ENCODE measurements at regions not wholly inside any gene's neighbourhood (a gene's known extent, or its start where the extent isn't known, plus 50 kb on each side); places are given as distances from the start of the nearest gene placed in this dataset.

GRCh38 chr15:95352631-95353187 lies 977.8 kb upstream of the NR2F2 start:
- no peak overlapping the region for H3K4me3 ChIP-seq (ENCODE audit: low read depth, low read length, poor library complexity, severe bottlenecking)
- H3K4me2 ChIP-seq (ENCODE audit: low read length) = no peak overlapping the region
- no peaks in the 10 kb centered on the region for H3K36me3 ChIP-seq (ENCODE audit: insufficient read depth, low read length)
- H3K27me3 ChIP-seq (ENCODE audit: insufficient read depth, low read length) = no peaks in the 10 kb centered on the region
- H3K27ac ChIP-seq (ENCODE audit: low read depth, low read length, poor library complexity, severe bottlenecking) = no peak overlapping the region
- no peaks in the 10 kb centered on the region for H3K79me2 ChIP-seq (ENCODE audit: insufficient read depth, low read length)
- no peak overlapping the region for H2AFZ ChIP-seq (ENCODE audit: low read length)
- no peaks in the 10 kb centered on the region for H4K20me1 ChIP-seq (ENCODE audit: insufficient read depth, low read length)
- no peaks in the 10 kb centered on the region for H3K4me1 ChIP-seq (ENCODE audit: insufficient read depth, low read length, severe bottlenecking)
- no peak overlapping the region for H3K9ac ChIP-seq (ENCODE audit: low read length)
- TF ChIP-seq CTCF (IDR thresholded peaks at IDR 0.05; ENCODE audit: low read length) = no peak
- no peak for TF ChIP-seq EZH2 (IDR thresholded peaks at IDR 0.05; ENCODE audit: borderline replicate concordance, low read length)
- no peaks in the 10 kb centered on the region for H3F3A ChIP-seq (ENCODE audit: insufficient read depth, low read length)
- H3K9me2 ChIP-seq (ENCODE audit: low read depth, low read length) = no peaks in the 10 kb centered on the region
- no peaks in the 10 kb centered on the region for H3K9me3 ChIP-seq (ENCODE audit: low read length)

GRCh38 chr15:95353512-95353911 lies 977.0 kb upstream of the NR2F2 start:
- no peak for TF ChIP-seq EZH2 (IDR thresholded peaks at IDR 0.05; ENCODE audit: borderline replicate concordance, low read length)
- no peak for TF ChIP-seq CTCF (IDR thresholded peaks at IDR 0.05; ENCODE audit: low read length)
- H3K27me3 ChIP-seq (ENCODE audit: insufficient read depth, low read length) = no peaks in the 10 kb centered on the region
- H3K9me2 ChIP-seq (ENCODE audit: low read depth, low read length) = no peaks in the 10 kb centered on the region
- H3K9me3 ChIP-seq (ENCODE audit: low read length) = no peaks in the 10 kb centered on the region
- no peaks in the 10 kb centered on the region for H4K20me1 ChIP-seq (ENCODE audit: insufficient read depth, low read length)
- H2AFZ ChIP-seq (ENCODE audit: low read length) = no peak overlapping the region
- no peaks in the 10 kb centered on the region for H3K4me1 ChIP-seq (ENCODE audit: insufficient read depth, low read length, severe bottlenecking)
- H3K27ac ChIP-seq (ENCODE audit: low read depth, low read length, poor library complexity, severe bottlenecking) = no peak overlapping the region
- no peak overlapping the region for H3K9ac ChIP-seq (ENCODE audit: low read length)
- H3F3A ChIP-seq (ENCODE audit: insufficient read depth, low read length) = no peaks in the 10 kb centered on the region
- no peaks in the 10 kb centered on the region for H3K79me2 ChIP-seq (ENCODE audit: insufficient read depth, low read length)
- no peaks in the 10 kb centered on the region for H3K36me3 ChIP-seq (ENCODE audit: insufficient read depth, low read length)
- H3K4me3 ChIP-seq (ENCODE audit: low read depth, low read length, poor library complexity, severe bottlenecking) = no peak overlapping the region
- H3K4me2 ChIP-seq (ENCODE audit: low read length) = no peak overlapping the region

GRCh38 chr15:95359966-95360365 lies 970.5 kb upstream of the NR2F2 start:
- Histone ChIP-seq H3K36me3 (ENCODE audit: insufficient read depth, low read length) (no peaks in the 10 kb centered on the region), H3K4me1 (ENCODE audit: insufficient read depth, low read length, severe bottlenecking) (no peaks in the 10 kb centered on the region), H3F3A (ENCODE audit: insufficient read depth, low read length) (no peaks in the 10 kb centered on the region), H3K9me2 (ENCODE audit: low read depth, low read length) (no peaks in the 10 kb centered on the region), H3K4me2 (ENCODE audit: low read length) (no peak overlapping the region), H3K27me3 (ENCODE audit: insufficient read depth, low read length) (no peaks in the 10 kb centered on the region), H4K20me1 (ENCODE audit: insufficient read depth, low read length) (no peaks in the 10 kb centered on the region), H3K79me2 (ENCODE audit: insufficient read depth, low read length) (no peaks in the 10 kb centered on the region), H2AFZ (ENCODE audit: low read length) (no peak overlapping the region), H3K4me3 (ENCODE audit: low read depth, low read length, poor library complexity, severe bottlenecking) (no peak overlapping the region), H3K27ac (ENCODE audit: low read depth, low read length, poor library complexity, severe bottlenecking) (no peak overlapping the region), H3K9me3 (ENCODE audit: low read length) (no peaks in the 10 kb centered on the region), H3K9ac (ENCODE audit: low read length) (no peak overlapping the region)
- TF ChIP-seq CTCF (IDR thresholded peaks at IDR 0.05; ENCODE audit: low read length) = no peak
- TF ChIP-seq EZH2 (IDR thresholded peaks at IDR 0.05; ENCODE audit: borderline replicate concordance, low read length) = no peak
